ENCODE measurements at regions not wholly inside any gene's neighbourhood (a gene's known extent, or its start where the extent isn't known, plus 50 kb on each side); places are given as distances from the start of the nearest gene placed in this dataset.

DNA sequence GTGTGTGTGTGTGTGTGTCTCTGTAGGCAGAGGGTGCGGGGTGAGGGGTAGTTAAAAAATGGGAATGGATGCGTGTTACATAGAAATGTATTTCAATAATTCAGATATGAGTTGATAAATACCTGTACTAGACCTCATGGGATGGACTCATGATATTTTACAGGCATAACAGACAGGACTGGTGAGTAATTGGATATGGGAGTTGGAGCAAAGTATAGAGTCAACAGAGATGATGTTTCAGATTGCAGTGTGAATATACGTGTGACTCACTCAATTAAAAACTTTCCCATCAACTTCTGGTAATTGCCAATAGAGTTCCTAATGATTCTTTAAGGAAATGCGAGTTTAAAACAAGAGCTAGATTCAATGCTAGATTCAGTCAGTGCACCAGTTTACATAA lies 711.9 kb downstream of the C12orf50 start:
- DNase-seq: no peak
- in situ Hi-C loops (cut with MboI; ENCODE audit: low pct_unique_long_range_greater_than_20kb, low sequenced_read_pairs): no loop called here

DNA sequence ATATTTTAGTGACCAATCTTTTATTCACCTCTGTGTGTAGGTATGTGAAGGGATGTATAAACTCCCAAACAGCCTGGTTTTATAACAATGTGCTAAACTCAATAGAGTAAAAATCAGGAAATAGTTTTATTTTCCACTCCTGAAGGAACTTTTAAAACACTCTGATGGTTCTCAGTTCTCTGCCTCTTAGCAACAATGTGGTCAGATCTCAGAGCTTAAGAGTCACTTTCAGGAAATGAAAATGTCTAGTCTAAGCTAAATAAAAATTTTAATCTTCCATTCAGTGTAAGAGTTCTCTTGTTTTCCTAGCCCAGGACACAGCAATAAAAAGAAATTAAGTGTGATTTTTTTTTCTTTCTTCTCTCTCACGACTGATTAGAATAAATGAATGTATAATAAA lies 718.0 kb downstream of the C12orf50 start:
- no peak for DNase-seq
- in situ Hi-C loops (cut with MboI; ENCODE audit: low pct_unique_long_range_greater_than_20kb, low sequenced_read_pairs): no loop called here

DNA sequence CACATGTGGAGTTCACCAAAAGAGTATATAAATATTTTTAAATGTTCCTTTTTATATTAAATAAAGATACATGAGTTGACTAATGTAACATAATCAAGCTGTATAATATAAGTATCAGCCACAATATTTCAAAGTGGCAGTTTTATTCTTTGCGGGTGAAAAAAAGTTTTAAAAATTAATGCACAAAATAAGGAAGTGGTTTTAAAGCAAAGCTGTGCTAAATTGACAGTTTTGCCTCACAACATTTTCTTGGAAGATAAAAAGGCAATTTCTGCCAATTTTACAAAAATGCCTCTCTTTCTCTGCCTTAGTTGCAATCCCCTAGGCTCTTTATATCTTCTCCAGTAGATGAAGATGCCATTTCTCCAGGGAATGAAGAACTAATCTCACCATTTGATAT lies 719.1 kb downstream of the C12orf50 start:
- in situ Hi-C loops (cut with MboI; ENCODE audit: low pct_unique_long_range_greater_than_20kb, low sequenced_read_pairs): no loop called here

DNA sequence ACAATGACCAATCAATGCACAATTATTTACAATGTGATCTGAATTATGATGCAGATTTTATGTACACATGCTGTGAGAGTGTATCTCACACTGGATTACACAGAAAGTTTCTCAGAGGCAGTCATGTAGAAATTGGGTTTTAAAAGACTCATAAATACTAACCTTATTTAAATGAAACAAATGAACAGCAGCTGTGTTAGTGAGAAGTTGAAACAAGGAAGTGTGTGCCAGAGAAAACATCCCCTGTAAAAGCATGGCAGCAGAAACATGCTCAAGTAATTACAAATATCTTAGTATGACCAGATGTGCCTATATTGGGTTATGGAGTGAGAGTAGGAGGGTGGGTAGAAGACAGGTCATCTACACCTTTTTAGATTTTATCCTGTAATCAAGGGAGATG lies 723.7 kb downstream of the C12orf50 start:
- in situ Hi-C loops (cut with MboI; ENCODE audit: low pct_unique_long_range_greater_than_20kb, low sequenced_read_pairs): no loop called here
- DNase-seq: no peak

More for the DNA sequence above, 719.1 kb downstream of the C12orf50 start:
- DNase-seq: no peak

DNA sequence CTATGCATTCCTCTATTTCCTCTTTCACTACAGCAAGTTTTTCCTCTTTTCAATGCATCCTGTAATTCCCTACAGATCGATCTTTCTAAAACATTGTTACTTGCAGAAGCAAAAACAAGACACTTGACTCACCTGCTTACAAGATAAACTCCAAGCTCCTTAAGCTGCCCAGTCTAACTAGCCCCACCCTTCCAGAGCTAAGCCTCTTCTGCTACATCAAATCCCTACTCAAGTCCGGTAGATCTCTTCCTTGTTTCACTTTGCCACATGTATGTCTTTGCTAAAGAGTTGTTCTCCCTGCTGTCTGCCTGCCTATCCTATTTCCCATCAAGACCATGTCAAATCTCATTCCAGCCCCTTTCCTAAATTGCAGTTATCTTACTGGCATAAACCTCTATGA lies 724.8 kb downstream of the C12orf50 start:
- in situ Hi-C loops (cut with MboI; ENCODE audit: low pct_unique_long_range_greater_than_20kb, low sequenced_read_pairs): no loop called here
- DNase-seq: no peak

DNA sequence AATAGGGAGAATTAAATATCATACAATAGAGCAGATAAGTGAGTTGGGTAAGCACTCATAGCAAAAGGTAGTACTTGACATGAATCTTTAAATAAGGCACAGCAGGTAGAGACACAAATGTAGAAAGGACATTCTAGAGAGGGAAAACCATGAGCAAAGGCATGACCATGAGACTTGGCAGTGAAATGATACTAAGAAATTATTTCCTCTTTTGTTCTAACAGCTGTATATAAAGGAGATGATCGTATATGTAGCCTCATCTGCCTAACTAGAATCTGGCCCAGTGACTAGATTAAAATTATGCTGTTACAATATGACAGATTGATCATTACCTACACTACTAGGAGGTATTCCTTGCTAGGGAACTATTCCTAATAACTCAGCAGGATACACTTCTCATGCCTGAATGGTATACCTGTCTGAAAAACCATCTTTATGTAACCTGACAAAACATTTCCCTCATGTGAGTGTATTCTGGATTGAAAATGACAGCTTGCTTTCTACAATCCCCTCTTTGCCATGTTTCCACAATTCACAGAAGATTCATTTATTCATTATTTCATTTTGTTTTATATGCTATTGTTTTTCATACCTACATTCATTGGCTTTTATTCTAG lies 725.7 kb downstream of the C12orf50 start:
- in situ Hi-C loops (cut with MboI; ENCODE audit: low pct_unique_long_range_greater_than_20kb, low sequenced_read_pairs): no loop called here
- DNase-seq: no peak

DNA sequence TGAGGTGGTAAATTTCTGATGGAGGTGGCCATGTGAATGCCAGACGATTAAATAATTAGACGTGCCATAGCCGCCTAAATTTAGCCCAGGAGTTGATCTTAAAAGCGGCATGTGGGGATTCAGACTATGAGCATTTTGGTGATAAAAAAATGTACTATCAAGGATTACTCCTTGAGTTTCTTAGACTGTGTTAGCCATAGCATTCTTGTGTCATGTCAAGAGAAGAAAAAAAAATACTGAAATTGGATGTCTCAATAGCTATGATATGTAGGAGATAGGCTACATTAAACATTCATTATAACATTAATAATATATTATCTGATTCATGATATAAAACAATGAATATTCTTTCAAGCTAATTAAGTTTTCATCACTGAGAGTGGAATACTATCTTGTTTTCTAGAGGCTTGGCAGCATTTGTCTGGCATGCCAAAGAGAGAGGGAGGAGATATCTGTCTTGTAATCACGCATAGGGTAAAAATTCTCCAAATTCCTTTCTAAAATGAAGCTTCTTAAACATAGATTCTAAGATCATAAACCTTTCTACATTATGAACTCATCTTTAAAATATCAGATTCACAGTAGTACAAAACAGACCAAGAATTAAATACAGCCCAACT lies 727.0 kb downstream of the C12orf50 start:
- DNase-seq: no peak
- in situ Hi-C loops (cut with MboI; ENCODE audit: low pct_unique_long_range_greater_than_20kb, low sequenced_read_pairs): no loop called here

DNA sequence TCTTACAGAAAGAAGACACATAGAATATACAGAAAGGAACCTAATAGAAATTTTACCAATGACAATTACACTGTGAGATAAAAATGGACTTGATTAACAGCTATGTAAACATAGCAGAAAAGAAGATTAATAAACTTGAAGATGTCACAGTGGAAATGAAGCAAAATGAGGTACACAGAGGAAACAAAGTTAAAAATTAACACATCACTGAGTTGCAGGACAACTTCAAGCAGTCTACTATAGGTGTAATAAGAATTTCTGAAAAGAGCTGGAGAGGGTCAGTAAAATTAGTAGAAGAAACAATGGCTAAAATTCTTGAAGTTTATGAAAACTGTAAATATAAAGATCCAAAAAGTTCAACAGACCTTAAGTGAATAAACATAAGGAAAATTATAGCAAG lies 738.7 kb downstream of the C12orf50 start:
- in situ Hi-C loops (cut with MboI; ENCODE audit: low pct_unique_long_range_greater_than_20kb, low sequenced_read_pairs): no loop called here

DNA sequence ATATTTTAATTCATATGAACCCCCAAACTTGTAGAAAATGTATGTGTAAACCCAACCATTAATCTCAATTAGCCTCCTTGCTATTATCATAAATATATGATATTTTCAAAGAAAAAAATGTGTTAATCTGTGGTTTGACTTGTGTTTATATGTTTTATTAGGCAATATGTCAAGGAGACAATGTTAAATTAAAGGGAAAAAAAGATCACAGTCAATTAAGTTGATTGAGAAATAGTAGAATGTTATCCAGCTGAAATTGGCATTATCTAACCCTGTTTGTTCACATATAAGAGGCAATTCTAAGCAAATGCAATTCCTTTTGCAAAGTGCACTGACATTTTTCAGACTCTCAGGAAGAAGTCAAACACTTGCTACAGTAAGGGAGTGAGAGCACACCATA lies 745.3 kb downstream of the C12orf50 start:
- in situ Hi-C loops (cut with MboI; ENCODE audit: low pct_unique_long_range_greater_than_20kb, low sequenced_read_pairs): no loop called here
- DNase-seq: no peak

More for the DNA sequence above, 738.7 kb downstream of the C12orf50 start:
- DNase-seq: no peak

DNA sequence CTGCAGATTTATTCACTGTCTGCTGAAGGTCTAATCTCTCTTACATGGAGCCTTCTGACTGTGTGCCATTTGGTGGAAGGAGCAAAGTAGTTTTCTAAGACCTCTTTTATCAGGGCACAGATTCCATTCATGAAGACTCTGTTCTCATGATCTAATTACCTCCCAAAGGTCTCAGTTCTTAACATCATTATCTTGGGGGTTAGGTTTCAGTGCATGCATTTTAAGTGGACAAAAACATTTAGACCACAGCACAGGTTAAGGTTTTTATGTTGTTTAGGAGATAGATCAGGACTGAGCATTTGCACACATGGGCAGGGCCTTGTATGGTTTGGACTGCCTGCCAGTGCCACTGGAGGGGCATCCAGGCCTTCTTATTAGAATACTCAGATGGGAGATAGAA lies 746.1 kb downstream of the C12orf50 start:
- no peak for DNase-seq
- in situ Hi-C loops (cut with MboI; ENCODE audit: low pct_unique_long_range_greater_than_20kb, low sequenced_read_pairs): no loop called here

DNA sequence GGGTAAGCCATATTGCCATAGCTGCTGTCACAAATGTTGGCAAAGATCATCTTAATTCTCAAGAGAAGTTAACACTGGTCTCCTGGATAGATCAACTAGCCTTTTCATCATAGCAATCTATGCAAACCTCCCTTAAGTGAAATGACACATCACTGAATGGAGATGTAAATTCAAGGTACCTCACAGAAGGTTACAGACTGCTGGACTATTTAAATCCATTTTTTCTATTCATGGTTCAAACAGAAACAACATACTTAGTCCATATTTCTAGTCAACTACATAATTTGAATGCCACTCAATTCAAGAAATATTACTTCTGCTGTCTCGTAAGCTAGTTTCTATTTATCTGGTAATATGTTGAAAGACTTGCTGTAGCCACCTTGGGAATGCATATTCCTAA lies 748.3 kb downstream of the C12orf50 start:
- DNase-seq: no peak
- in situ Hi-C loops (cut with MboI; ENCODE audit: low pct_unique_long_range_greater_than_20kb, low sequenced_read_pairs): no loop called here

DNA sequence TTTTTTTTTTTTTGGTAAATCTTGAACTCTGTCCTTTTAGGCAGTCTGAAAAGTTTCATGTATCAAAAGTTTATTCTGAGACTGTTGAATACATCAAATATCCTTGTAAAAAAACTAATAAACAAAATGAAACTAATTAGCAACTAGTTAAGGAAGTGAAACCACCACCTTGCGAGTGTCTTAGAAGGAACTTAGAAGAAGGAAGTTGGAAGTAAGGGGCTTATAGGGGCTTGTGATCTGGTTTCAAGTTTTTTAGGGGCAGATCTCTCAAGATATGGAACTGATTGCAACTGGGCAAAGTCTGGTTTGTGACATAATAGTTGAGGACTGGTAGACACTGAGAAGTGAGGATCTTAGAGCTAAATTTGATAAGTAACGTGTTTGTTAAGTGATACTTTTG lies 748.8 kb downstream of the C12orf50 start:
- in situ Hi-C loops (cut with MboI; ENCODE audit: low pct_unique_long_range_greater_than_20kb, low sequenced_read_pairs): no loop called here
- peak; percentile 8 for DNase-seq

DNA sequence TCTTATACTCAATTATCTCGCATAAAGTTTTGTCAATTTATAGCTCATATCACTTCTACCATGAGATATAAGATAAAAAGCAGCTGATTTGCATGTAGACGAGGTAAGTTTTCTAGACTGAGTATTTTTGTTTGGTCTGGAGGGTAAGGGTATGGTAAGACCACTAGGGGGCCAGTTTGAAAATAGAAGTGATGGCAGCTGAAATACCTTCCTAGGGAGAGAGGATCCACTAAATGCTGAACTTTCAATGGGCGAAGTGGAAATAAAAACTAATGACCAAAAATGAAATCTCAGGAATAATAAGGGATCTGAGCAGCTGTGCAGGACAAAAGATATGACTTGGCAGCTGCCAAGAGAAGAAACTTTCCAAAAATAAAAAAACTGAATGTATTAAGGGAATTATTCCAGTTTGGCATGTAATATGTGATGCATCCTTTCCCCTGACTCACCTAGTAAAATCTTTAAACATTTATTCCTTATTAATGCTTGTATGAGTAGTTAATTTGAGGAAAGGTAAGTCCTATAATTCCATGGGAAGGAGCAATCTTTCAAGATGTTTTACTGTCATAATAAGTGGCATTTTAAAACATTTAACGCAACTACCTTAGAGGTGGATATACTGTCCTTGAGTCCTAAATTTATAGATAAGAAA lies 754.5 kb downstream of the C12orf50 start:
- in situ Hi-C loops (cut with MboI; ENCODE audit: low pct_unique_long_range_greater_than_20kb, low sequenced_read_pairs): no loop called here

DNA sequence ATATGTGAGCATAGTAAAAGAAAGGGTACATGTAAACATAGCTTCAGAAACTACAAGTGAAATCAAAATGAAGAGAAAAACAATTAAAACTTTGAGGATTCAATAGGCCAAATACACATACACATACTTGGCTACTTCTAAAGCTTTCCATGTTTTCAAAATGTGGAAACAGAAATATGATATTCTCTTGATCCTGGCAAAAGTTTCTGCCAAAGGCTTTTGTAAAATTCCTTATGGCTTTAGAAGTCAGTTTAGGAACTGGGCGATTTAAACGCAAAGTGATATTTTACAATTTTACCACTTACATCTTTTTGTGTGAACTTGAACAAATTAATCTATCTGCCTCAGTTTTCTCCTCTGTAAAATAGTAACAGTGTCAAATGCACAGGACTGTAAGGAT lies 756.4 kb downstream of the C12orf50 start:
- in situ Hi-C loops (cut with MboI; ENCODE audit: low pct_unique_long_range_greater_than_20kb, low sequenced_read_pairs): no loop called here
- no peak for DNase-seq

More for the DNA sequence above, 754.5 kb downstream of the C12orf50 start:
- peak; percentile 30 for DNase-seq

DNA sequence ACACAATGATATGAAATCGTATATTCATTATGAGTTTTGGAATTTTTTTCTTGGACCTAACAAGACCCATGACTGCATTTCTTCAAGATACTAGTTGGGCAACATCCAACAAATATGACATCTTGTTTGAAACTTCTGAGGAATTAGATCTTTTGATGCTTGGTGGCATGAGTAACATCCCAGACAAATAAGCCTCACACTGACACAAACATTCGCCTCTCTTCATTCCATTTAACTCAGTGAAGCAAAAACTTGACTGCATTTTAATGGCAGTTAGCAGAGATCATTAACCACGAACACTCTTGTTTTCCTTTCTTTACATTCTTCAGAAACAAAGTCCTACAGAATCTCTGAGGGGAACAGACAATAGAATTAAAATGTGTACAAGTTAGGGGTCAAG lies 758.3 kb downstream of the C12orf50 start:
- no peak for DNase-seq
- in situ Hi-C loops (cut with MboI; ENCODE audit: low pct_unique_long_range_greater_than_20kb, low sequenced_read_pairs): no loop called here

DNA sequence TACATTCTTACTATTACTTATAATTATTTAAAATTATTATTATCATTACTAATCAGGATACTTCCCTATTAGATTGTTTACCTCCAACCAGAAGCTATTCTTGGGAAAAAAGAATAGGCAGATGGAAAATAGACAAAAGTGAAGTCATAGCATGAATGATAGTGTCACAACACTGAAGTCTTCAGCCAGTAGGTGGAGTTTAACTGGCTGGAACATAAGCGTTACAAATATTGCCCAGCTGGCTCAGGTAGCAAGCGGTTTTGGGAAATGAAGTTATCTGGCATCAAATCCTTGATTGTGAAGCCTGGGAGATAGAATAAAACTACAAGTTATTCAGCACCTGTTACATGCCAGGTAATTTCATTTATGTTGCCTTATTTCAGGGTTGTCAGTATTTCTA lies 762.9 kb downstream of the C12orf50 start:
- DNase-seq: peak; percentile 1
- in situ Hi-C loops (cut with MboI; ENCODE audit: low pct_unique_long_range_greater_than_20kb, low sequenced_read_pairs): no loop called here

DNA sequence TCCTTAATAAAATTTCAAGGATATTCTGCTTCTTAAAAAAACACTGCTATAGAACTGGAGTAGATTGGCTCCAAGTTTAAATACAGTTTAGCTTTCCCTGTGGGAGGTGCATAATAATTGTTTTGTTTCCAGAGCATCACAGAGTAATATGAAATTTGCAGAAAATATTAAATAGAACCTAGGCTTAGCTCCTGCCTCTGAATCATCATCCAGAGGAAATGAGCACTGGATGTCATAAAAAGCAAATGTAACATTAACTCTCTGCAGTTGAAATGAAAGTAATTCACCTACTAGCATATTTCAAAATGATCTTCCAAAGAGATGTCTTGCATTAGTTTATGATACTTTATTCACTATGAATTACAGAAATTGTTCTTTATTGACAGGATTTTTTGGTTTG lies 769.8 kb downstream of the C12orf50 start:
- in situ Hi-C loops (cut with MboI; ENCODE audit: low pct_unique_long_range_greater_than_20kb, low sequenced_read_pairs): no loop called here
- no peak for DNase-seq

DNA sequence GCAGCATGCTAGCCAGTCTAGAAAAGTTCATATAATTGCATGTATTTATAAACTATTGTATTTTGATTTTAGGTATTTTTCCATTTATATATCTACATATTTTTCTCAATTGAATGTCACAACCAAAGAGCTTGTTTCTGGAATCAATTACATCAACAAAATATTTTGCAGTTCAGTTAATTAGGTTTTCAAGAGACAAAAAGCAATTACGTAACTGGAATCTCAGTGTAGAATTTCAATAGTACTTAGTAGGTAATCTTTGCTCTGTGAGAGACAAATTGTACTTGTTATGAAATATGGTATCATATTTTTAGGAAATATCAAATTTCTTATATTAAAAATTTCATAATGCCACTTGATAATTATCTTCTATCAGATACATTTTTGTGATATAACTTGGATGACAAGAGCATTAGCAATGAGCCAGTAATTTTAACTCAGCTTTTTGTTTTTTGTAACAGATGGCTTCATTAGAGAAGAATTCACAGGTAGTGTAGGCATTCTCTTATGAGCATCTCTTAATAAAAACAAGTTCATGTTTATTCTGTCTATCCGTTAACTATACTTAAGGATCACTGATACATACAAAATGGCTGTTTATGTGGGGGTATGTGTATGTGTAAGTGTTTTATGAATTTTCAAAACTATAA lies 774.7 kb downstream of the C12orf50 start:
- in situ Hi-C loops (cut with MboI; ENCODE audit: low pct_unique_long_range_greater_than_20kb, low sequenced_read_pairs): no loop called here
- no peak for DNase-seq

DNA sequence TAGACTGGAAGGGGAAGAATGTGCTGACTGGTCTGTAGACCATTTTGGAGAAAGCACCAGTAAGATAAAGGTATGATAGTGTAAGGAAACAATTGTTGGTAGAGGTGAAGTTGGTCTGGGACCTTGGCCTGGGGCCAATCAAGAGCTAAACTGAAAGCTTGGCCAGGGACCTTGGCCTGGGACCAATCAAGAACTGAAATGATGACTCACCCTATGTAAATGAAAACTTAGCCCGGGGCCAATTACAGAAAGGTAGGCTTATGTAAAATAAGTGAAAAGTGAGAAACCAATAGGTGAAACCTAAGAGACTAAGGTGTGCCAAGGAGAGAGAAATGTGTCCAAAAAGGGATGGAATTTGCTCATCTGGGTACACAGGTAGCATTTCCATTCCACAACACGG lies 776.0 kb downstream of the C12orf50 start:
- DNase-seq: no peak
- in situ Hi-C loops (cut with MboI; ENCODE audit: low pct_unique_long_range_greater_than_20kb, low sequenced_read_pairs): no loop called here

DNA sequence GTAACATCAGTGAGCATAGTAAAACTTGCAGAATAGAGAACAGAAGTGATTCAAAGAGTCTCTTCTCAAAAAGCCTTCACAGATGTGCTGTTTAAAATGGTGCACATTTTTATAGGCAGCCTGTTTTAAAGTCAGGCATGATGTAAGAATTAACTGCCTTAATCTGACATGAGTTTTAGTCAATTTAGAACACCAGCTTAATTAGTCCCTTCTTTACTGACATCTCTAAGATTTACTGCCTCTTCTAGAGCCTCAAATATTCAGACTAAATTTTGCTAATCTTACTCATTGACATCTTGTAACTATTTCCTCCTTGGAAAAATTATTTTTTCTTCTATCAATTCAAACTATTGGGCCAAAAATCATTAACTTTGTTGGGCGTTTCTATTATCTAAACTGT lies 782.5 kb downstream of the C12orf50 start:
- in situ Hi-C loops (cut with MboI; ENCODE audit: low pct_unique_long_range_greater_than_20kb, low sequenced_read_pairs): no loop called here
- no peak for DNase-seq
